GM13976 (cell line): ENCODE measurements at regions not wholly inside any gene's neighbourhood (a gene's known extent, or its start where the extent isn't known, plus 50 kb on each side); places are given as distances from the start of the nearest gene placed in this dataset.

Experiments
- DNase-seq: peaks from one replicate; pipeline ENCODE4 v3.0.0; 2012; ENCODE audit warnings: low spot score
- in situ Hi-C: fragments of 300-500 bp; cut with MboI; formaldehyde crosslinking; loops from one replicate; pipeline ENCODE4 v1.12.0; 2022; ENCODE audit warnings: low sequenced_read_pairs, mixed read lengths, inconsistent platforms; ENCODE audit not compliant: unreplicated experiment
- TF ChIP-seq, protein P1 (sequence below): IDR thresholded peaks from 2 replicates; pipeline ENCODE4 v1.5.1; 2012; ENCODE audit warnings: borderline replicate concordance, mild to moderate bottlenecking; ENCODE audit not compliant: insufficient read depth; ENCODE audit errors: extremely low read depth, missing control alignments, control extremely low read depth

DNA sequence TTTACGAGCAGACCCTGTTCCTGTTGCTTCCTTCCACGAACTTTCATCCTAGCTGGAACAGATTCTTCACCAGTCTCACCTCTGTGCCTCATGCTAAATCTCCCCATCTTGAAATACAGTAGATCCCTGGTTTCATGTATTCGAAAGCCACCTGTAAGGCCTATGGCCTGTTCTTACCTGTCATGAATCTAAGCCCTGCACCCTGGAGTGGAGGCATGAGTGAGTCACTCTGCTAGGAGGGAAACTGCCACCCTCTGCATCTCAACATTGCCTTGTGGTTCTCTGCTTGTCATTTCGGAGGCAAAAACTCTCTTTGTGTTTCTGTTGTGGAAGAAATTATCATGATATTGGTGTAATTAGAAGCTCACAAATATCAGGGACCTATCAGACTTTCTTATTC lies 320.0 kb downstream of the ENC1 start:
- in situ Hi-C loops: no loop called here
- TF ChIP-seq, protein P1, sequence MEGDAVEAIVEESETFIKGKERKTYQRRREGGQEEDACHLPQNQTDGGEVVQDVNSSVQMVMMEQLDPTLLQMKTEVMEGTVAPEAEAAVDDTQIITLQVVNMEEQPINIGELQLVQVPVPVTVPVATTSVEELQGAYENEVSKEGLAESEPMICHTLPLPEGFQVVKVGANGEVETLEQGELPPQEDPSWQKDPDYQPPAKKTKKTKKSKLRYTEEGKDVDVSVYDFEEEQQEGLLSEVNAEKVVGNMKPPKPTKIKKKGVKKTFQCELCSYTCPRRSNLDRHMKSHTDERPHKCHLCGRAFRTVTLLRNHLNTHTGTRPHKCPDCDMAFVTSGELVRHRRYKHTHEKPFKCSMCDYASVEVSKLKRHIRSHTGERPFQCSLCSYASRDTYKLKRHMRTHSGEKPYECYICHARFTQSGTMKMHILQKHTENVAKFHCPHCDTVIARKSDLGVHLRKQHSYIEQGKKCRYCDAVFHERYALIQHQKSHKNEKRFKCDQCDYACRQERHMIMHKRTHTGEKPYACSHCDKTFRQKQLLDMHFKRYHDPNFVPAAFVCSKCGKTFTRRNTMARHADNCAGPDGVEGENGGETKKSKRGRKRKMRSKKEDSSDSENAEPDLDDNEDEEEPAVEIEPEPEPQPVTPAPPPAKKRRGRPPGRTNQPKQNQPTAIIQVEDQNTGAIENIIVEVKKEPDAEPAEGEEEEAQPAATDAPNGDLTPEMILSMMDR: no peak
- no peak for DNase-seq

- in situ Hi-C loops: no loop called here
- DNase-seq: no peak
- TF ChIP-seq, protein P1: no peak
These were observed 321.5 kb downstream of the ENC1 start for GRCh38 chr5:74319076-74319475.

DNA sequence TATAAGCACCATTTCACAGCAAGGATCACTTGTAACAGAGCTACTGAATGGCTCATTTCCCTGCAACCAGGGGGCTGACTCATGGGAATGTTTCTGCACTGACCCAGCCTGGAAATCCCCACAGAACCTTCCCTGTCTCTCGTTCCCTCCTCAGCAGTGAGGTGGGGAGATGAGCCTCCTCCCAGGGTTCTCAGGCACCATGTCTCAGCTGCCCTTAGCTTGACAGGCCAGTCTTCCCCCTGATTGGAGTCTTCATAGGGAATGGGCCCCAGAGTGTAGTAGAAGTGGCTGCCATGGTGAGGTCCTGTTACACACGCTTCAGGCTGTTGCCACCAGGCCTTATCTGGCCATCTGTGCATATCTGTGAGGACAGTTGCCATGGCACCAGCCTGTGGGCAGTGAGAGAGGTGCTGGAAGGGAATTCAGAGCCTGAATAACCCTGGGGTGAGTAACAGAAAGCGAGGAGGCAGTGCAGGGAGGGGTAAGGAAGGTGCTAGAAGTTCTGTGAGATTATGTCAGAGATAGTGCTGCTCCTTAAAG lies 324.4 kb downstream of the ENC1 start:
- TF ChIP-seq, protein P1: no peak
- DNase-seq: no peak
- in situ Hi-C loops: no loop called here

GRCh38 chr5:74314906-74315305 lies 325.6 kb downstream of the ENC1 start:
- DNase-seq: no peak

DNA sequence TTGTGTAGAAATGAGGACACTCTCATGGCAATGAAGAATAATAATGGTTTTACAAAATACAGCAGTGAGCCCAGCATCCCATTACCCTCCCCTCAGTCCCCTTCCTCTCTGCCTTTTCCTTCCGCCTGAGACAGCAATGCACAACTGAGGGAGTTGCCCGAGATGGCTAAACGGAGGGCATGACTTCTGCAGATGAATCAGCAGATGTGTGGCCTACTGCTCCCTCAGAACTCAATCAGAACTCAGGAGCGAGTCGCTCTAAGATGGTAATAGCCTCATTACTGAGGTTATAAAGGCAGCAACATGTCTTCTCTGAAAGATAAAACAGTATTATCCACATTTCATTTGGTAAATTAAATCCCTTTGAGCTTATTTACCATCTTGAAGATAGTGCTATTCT lies 326.6 kb downstream of the ENC1 start:
- in situ Hi-C loops: no loop called here
- no peak for DNase-seq
- TF ChIP-seq, protein P1: no peak

More at GRCh38 chr5:74314906-74315305, 325.6 kb downstream of the ENC1 start:
- TF ChIP-seq, protein P1: no peak
- in situ Hi-C loops: no loop called here

DNA sequence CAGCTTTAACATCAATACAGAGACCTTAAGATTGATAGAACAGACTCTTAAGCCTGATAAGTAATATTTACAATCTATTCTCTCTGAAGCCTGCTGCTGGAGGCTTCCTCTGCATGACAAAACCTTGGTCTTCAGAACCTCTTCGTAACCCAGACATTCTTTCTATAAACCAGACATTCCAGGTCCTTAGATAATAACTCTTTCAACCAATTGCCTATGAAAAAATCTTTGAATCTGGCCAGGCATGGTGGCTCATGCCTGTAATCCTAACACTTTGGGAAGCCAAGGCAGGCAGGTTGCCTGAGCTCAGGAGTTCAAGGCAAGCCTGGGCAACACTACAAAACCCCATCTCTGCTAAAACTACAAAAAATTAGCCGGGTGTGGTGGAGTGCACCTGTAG lies 327.8 kb downstream of the ENC1 start:
- no peak for DNase-seq
- TF ChIP-seq, protein P1: no peak
- in situ Hi-C loops: no loop called here
